ENCODE measurements at regions not wholly inside any gene's neighbourhood (a gene's known extent, or its start where the extent isn't known, plus 50 kb on each side); places are given as distances from the start of the nearest gene placed in this dataset.
"Not testable (repeated sequence)": the region's sequence is repeated elsewhere in the genome, so short reads cannot be mapped to it uniquely, and the experiment has no call there.

DNA sequence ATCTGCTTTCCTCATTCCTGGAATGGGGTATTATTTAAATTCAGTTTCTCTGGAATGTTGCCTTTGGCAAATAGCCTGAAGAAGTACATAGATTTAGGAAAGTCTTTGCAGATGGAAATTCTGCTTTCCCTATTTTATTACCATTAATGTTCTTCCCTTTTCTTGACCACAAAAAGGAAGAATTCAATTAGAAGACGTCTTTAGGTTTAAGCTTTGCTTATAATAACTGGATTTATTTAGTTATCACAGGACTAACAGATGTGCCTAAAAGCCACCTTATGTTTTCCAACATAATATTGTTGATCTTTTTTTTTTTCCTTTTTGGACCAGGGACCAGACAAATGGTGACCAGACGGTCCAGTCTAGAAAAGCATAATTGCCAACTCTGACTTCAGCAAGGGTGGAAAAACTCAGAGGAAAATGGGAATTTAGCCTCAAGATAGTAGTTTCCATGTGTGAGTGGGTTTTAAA lies 210.1 kb upstream of the SPRY2 start:
- no peak for DNase-seq (ENCODE audit: low spot score)

GRCh38 chr13:80548915-80549314 lies 208.0 kb upstream of the SPRY2 start:
- no peak for DNase-seq (ENCODE audit: low spot score)

DNA sequence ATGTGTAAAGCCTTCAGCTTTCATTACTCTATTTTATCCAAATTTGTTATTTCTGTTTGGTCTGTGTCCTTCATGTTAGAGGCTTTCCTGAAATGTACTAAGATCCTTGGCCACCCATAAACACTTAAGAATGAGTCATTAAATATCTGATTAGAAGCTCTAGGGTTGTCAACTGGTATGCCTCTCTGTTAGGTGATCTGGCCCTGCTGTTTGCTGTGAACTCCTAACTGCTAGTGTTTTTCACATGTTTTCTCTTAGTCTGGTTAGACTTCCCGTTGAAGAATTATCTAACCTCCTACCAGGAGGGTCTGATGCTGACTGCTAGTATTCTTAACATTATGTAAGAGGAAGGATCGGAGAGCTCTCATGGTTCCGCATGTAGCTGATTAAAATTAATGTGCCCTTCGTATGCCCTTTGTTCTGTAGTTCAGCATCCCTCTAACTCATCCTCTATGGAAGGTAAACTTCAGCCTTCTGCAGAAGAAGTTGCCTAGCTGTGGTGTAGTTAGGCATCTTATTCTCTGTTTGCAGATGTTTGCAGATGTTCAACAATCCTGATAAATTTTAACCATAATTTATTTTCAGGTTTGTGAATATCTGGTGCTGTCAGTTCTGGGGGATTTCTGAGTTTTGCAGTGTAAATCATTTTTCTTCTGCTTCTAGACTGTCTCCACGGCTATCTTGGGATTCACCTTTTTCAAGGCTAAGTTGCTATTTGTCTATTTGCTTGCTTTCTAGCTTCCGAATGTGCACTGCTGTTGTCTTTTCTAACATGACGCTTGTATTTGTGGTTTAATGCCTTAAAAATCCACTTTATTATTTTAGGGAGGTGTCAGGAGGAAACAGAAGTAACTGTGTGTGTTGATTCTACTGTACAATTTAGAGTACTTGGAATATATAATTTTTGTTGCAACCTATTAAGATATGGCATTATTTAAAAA lies 207.2 kb upstream of the SPRY2 start:
- no peak for DNase-seq (ENCODE audit: low spot score)

DNA sequence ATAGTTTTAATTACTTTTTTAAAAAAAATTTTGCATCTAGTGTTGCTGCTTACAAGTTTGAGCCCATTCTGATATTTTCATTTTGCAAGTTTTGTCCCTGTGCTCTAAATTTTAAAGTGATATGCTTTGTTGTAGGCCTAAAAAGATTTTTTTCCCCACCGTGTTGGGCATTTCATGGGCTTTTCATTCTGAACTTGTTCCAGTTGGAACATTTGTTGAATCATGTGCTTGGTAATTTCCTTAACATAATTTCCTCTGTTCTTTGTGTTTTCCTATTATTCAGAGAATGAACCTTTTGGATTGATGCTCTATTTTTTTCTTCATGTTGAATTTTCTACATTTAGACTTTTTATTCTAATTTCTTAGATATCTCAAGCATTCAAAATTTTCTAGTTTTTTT lies 206.4 kb upstream of the SPRY2 start:
- no peak for DNase-seq (ENCODE audit: low spot score)

DNA sequence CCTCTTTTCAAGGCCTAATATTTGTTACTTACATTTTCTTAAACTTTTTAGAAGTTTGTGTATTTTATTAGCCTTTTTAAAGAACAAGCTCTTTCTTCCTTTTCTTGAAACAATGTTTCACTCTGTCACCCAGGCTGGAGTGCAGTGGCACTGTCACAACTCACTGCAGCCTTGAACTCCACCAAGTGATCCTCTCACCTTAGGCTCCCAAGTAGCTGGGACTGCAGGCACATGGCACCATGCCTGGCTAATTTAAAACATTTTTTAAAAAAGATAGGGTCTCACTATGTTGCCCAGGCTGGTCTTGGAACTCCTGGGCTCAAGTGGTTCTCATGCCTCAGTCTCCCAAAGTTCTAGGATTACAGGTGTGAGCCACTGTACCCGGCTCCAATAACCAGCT lies 192.2 kb upstream of the SPRY2 start:
- DNase-seq (ENCODE audit: low spot score), result no peak

- DNase-seq (ENCODE audit: low spot score), result no peak
Observed at GRCh38 chr13:80530902-80531301, 190.0 kb upstream of the SPRY2 start.

DNA sequence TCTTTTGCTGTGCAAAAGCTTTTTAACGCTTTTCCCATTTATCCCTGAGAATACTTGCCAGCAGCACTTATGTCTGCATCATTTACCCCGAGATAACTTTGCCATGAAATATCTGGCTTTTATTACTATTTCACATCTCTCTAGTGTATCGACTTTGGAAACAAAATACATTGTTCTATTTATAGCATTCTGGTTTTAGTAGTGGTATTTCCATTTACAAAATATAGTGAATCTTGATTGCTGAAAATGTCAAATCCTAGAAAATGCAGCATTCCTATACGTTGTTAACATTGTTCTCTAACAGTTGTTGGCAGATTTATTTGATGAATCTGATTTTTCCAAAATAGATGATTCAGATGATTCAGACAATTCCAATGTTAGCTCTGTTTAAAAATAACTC lies 189.3 kb upstream of the SPRY2 start:
- DNase-seq (ENCODE audit: low spot score), result no peak

DNA sequence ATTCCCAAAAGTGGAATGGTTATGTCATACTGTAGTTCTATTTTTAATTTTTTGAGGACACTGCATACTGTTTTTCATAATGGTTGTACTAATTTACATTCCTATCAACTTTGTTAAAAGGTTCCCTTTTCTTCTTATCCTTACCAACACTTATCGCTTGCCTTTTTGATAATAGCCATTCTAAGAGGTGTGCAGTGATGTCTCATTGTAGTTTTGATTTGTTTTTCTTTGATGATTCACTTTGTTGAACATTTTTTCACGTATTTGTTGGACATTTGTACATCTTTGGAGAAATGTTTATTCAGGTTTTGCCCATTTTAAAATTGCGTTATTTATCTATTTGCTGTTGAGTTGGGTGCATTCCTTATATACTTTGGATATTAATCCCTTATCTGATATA lies 188.8 kb upstream of the SPRY2 start:
- no peak for DNase-seq (ENCODE audit: low spot score)

- no peak for DNase-seq (ENCODE audit: low spot score)
Observed at GRCh38 chr13:80528733-80529132, 187.8 kb upstream of the SPRY2 start.

GRCh38 chr13:80527400-80527799 lies 186.5 kb upstream of the SPRY2 start:
- no peak for DNase-seq (ENCODE audit: low spot score)

DNA sequence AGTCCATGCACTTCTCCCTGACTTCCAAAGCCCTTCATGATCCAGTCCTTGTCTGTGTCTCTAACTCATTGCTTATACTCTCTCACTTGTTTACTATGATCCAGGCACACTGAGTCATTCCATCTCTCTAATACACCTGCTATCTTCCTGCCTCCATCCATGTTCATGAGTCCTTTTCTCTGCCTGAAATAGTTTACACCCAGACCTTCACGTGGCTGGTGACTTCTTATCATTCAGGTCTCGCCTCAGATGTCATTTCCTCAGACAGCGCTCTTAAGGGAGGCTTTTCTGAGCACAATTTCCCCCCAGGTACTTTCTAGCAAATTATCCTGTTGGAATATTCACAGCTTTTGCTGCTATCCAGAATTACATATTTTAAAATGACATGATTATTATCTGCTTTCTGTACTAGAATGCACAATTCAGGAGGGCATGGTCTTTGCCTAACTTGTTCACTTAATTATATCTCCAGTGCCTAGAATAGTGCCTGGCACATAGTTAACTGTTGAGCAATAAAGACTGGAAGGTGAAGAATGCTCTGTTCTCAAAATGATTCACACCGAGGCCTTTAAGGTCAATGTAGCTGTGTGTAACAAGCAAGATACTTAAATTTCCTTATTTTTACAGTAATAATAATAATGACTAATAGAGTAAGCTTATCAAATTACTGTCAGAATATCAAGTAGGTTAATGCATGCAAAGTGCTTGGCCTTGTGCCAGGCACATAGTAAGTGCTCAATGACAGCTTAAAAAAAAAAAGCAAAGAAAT lies 183.7 kb upstream of the SPRY2 start:
- DNase-seq (ENCODE audit: low spot score), result no peak

DNA sequence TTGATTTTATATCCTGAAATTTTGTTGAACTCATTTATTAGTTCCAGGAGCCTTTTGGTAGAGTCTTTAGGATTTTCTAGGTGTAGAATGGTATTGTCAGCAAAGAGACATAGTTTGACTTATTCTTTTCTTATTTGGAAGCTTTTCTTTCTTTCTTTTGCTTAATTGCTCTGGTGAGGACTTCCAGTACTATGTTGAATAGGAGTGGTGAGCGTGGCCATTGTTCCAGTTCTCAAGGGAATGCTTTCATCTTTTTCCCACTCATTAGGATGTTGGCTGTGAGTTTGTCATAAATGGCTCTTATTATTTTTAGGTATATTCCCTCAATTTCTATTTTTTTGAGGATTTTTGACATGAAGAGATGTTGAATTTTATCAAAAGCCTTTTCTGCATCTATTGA lies 182.2 kb upstream of the SPRY2 start:
- DNase-seq (ENCODE audit: low spot score), result no peak

- not testable (repeated sequence) for DNase-seq (ENCODE audit: low spot score)
Observed at GRCh38 chr13:80522463-80522862, 181.5 kb upstream of the SPRY2 start.

DNA sequence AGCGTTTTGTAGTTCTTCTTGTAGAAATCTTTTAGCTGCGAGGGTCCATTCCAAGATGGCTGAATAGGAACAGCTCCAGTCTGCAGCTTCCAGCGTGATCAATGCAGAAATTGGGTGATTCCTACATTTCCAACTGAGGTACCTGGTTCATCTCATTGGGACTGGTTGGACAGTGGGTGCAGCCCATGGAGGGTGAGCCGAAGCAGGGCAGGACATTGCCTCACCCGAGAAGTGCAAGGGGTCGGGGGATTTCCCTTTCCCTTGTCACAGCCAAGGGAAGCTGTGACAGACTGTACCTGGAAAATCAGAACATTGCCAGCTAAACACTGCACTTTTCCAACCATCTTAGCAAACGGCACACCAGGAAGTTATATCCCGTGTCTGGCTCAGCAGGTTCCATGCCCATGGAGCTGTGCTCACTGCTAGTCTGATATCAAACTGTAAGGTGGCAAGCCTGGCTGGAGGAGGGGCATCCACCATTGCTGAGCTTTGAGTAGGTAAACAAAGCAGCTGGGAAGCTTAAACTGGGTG lies 176.0 kb upstream of the SPRY2 start:
- no peak for DNase-seq (ENCODE audit: low spot score)

DNA sequence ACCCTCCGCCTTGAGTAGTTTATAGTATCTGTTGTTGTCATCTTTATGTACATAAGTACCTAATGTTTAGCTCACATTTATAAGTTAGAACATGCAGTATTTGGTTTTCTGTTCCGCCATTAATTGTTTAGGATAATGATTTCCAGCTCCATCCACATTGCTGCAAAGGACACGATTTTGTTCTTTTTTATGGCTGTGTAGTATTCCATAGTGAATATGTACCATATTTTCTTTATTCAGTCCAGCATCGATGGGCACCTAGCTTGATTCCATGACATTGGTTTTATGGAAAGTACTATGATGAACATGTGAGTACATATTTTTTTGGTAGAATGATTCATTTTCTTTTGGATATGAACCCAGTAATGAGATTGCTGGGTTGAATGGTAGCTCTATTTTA lies 174.4 kb upstream of the SPRY2 start:
- no peak for DNase-seq (ENCODE audit: low spot score)

DNA sequence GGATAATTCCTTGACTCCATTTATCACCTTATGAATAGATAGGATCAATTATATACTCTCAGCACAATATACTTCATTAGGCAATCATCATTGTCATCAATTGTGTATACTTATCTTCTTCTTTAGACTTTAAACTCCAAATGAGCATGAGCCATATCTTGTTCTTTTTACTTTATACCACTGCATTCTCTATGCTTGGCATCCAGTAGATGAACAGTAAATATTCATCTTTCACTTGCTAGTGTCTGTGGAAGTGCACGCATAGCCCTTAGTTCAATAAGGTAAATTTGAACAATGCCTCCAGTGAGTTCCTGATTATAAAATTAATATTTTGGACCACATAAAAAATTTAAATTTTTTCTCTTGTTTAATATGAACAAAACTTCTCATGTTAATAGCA lies 172.3 kb upstream of the SPRY2 start:
- DNase-seq (ENCODE audit: low spot score), result no peak

DNA sequence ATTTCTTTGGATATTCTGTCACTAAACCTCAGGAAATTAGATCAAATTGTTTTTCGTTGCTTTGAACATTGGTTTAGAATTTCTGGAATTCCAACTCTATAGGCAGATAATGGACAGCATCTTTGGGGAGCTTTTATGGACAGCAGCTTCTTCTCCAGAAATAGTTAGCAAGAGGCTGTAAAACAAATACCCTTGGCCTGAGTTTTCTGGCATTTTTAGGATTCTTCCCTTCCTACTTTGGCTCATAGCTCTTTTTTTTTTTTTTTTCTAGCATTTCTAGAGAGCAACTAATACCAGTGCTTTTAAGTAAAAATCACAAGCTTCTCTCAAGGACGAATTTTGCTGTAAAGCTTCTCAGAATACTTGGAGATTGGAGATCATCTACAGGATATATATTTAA lies 169.8 kb upstream of the SPRY2 start:
- DNase-seq (ENCODE audit: low spot score), result no peak

DNA sequence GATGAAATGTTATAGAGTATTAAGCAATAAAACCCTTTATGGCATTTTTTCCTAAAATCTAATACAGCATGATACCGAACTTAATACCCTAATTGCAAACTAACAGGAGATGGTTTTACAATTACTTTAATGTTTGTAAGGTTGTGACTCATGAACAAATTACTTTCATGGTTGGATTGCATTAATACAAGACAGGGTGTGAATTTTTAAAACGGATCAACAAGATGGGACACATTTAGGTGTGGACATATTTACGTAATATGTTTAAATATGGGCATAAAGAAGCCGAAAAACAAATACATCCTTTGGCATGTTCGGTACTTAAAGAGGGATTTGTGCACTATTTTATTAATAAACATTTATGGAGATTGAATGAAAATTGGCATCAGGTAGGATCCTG lies 168.3 kb upstream of the SPRY2 start:
- no peak for DNase-seq (ENCODE audit: low spot score)

- no peak for DNase-seq (ENCODE audit: low spot score)
Observed at GRCh38 chr13:80508031-80508430, 167.1 kb upstream of the SPRY2 start.

GRCh38 chr13:80504453-80504852 lies 163.5 kb upstream of the SPRY2 start:
- DNase-seq (ENCODE audit: low spot score), result no peak

DNA sequence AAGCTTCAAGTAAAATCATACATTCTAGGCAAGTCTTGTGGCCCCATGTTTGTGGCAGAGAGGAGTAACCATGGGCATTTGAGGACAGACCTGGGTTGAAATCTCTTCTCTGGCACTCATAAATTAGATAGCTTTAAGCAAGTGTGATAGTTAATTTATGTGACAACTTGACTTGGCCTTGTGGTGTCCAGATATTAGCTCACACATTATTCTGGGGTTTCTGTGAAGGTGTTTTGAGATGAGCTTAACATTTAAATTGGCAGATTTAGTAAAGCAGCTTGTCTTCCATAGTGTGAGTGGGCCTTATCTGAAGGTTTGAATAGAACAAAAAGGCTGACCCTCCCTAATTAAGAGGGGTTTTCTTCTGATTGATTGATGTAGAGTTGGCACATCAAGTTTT lies 161.4 kb upstream of the SPRY2 start:
- no peak for DNase-seq (ENCODE audit: low spot score)

DNA sequence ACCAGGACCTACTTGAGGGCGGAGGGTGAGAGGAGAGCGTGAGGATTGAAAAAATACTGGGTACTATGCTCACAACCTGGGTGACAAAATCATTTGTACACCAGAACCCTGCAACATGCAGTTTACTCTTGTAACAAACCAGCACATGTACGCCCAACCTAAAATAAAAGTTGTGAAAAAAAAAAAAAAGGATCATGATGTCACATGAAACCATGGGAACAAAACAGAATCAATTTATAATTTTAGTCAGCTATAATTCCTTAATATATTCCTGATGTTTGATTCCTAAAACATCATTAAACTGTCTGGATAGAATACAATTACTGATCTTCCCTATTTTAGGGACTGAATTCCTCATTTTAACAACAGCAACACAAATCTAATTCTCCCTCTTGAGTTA lies 160.6 kb upstream of the SPRY2 start:
- DNase-seq (ENCODE audit: low spot score), result no peak
